Esophagus muscularis mucosa (tissue), 3 donors: ENCODE measurements at regions not wholly inside any gene's neighbourhood (a gene's known extent, or its start where the extent isn't known, plus 50 kb on each side); places are given as distances from the start of the nearest gene placed in this dataset.

Experiments used
- small RNA-seq, 3 donors: library from RNA; depleted of rRNA; stranded (forward); fragments of <200 nt; gene quantifications; one replicate each; pipeline ENCODE3, GENCODE V24; 2016

Small RNA genes lying in the stretch of these regions (small RNA-seq; reads per million reads assigned to genes)
- 0 reads per million in 3 donors for gene RNU6-1023P
